ENCODE measurements at regions not wholly inside any gene's neighbourhood (a gene's known extent, or its start where the extent isn't known, plus 50 kb on each side); places are given as distances from the start of the nearest gene placed in this dataset.

GRCh38 chr1:222326006-222326709 lies 221.7 kb downstream of the HHIPL2 start:
- H3K79me2 ChIP-seq (replicated peaks; ENCODE audit: insufficient read depth, low read length) = no peaks in the 10 kb centered on the region
- H4K20me1 ChIP-seq (ENCODE audit: insufficient read depth) = no peaks in the 10 kb centered on the region
- H3K36me3 ChIP-seq (ENCODE audit: insufficient read depth, low read length) = no peaks in the 10 kb centered on the region
- no peak overlapping the region for H3K9ac ChIP-seq (ENCODE audit: low read length)
- no peaks in the 10 kb centered on the region for H3F3A ChIP-seq (ENCODE audit: insufficient read depth, low read length, poor library complexity, severe bottlenecking)
- H2AFZ ChIP-seq (ENCODE audit: low read depth, low read length) = no peak overlapping the region
- H3K9me2 ChIP-seq (ENCODE audit: insufficient read depth, low read length) = no peaks in the 10 kb centered on the region
- H3K9me3 ChIP-seq (ENCODE audit: low read length) = no peaks in the 10 kb centered on the region
- no peak overlapping the region for H3K4me2 ChIP-seq (ENCODE audit: low read length)
- no peak overlapping the region for H3K4me3 ChIP-seq (ENCODE audit: low read length)
- TF ChIP-seq SMC3 (conservative IDR thresholded peaks at IDR 0.05; ENCODE audit: poor library complexity) = no peak
- TF ChIP-seq CTCF (IDR thresholded peaks at IDR 0.05; ENCODE audit: poor library complexity, severe bottlenecking) = no peak
- no peak overlapping the region for H3K27ac ChIP-seq (ENCODE audit: low read length)
- H3K27me3 ChIP-seq (ENCODE audit: insufficient read depth, low read depth, low read length) = no peaks in the 10 kb centered on the region

GRCh38 chr1:222325506-222325905 lies 222.4 kb downstream of the HHIPL2 start:
- H4K20me1 ChIP-seq (ENCODE audit: insufficient read depth) = no peaks in the 10 kb centered on the region
- H2AFZ ChIP-seq (ENCODE audit: low read depth, low read length) = no peak overlapping the region
- H3K79me2 ChIP-seq (replicated peaks; ENCODE audit: insufficient read depth, low read length) = no peaks in the 10 kb centered on the region
- no peaks in the 10 kb centered on the region for H3K9me2 ChIP-seq (ENCODE audit: insufficient read depth, low read length)
- H3F3A ChIP-seq (ENCODE audit: insufficient read depth, low read length, poor library complexity, severe bottlenecking) = no peaks in the 10 kb centered on the region
- H3K4me3 ChIP-seq (ENCODE audit: low read length) = no peak overlapping the region
- no peak overlapping the region for H3K4me2 ChIP-seq (ENCODE audit: low read length)
- no peak overlapping the region for H3K9ac ChIP-seq (ENCODE audit: low read length)
- no peaks in the 10 kb centered on the region for H3K27me3 ChIP-seq (ENCODE audit: insufficient read depth, low read depth, low read length)
- no peaks in the 10 kb centered on the region for H3K9me3 ChIP-seq (ENCODE audit: low read length)
- TF ChIP-seq RAD21 (conservative IDR thresholded peaks at IDR 0.05) (no peak), TAF1 (IDR thresholded peaks at IDR 0.05; ENCODE audit: low read depth) (no peak), EZH2 (IDR thresholded peaks at IDR 0.05; ENCODE audit: borderline replicate concordance, insufficient read depth, low read length, poor library complexity, severe bottlenecking) (no peak), MXI1 (conservative IDR thresholded peaks at IDR 0.05; ENCODE audit: poor library complexity, severe bottlenecking) (no peak), EP300 (conservative IDR thresholded peaks at IDR 0.05; ENCODE audit: poor library complexity, severe bottlenecking) (no peak), REST (IDR thresholded peaks at IDR 0.05; ENCODE audit: borderline replicate concordance) (no peak), CTCF (IDR thresholded peaks at IDR 0.05; ENCODE audit: poor library complexity, severe bottlenecking) (no peak), POLR2AphosphoS5 (IDR thresholded peaks at IDR 0.05) (no peak), SMC3 (conservative IDR thresholded peaks at IDR 0.05; ENCODE audit: poor library complexity) (no peak)
- H3K36me3 ChIP-seq (ENCODE audit: insufficient read depth, low read length) = no peaks in the 10 kb centered on the region
- no peak overlapping the region for H3K27ac ChIP-seq (ENCODE audit: low read length)

All from neural cell (in vitro differentiated cells).